HG03039 (cell line): ENCODE measurements at regions not wholly inside any gene's neighbourhood (a gene's known extent, or its start where the extent isn't known, plus 50 kb on each side); places are given as distances from the start of the nearest gene placed in this dataset.
"Not testable (repeated sequence)": the region's sequence is repeated elsewhere in the genome, so short reads cannot be mapped to it uniquely, and the experiment has no call there.

Experiments used
- ATAC-seq: cut with Tn5 transposase; IDR thresholded peaks from one replicate; pipeline ENCODE4 v1.9.1; 2021; ENCODE audit warnings: mild to moderate bottlenecking, moderate library complexity; ENCODE audit not compliant: unreplicated experiment

GRCh38 chr2:12628541-12628940, 88.2 kb upstream of the TRIB2 start:
- ATAC-seq: not testable (repeated sequence)

GRCh38 chr2:12636837-12637581, 79.7 kb upstream of the TRIB2 start:
- ATAC-seq: no peak

- ATAC-seq: no peak
Measured at GRCh38 chr2:12637754-12638153, 79.0 kb upstream of the TRIB2 start.

GRCh38 chr2:12641441-12641840, 75.3 kb upstream of the TRIB2 start:
- no peak for ATAC-seq

GRCh38 chr2:12642332-12642731, 74.4 kb upstream of the TRIB2 start:
- no peak for ATAC-seq

GRCh38 chr2:12642859-12643258, 73.9 kb upstream of the TRIB2 start:
- ATAC-seq: no peak

- no peak for ATAC-seq
Measured at GRCh38 chr2:12649602-12650400, 66.9 kb upstream of the TRIB2 start.

GRCh38 chr2:12651641-12652040, 65.1 kb upstream of the TRIB2 start:
- ATAC-seq: no peak

GRCh38 chr2:12652723-12653122, 64.0 kb upstream of the TRIB2 start:
- ATAC-seq: no peak

- no peak for ATAC-seq
Measured at GRCh38 chr2:12657560-12657959, 59.2 kb upstream of the TRIB2 start.

- no peak for ATAC-seq
Measured at GRCh38 chr2:12658310-12658945, 58.3 kb upstream of the TRIB2 start.

GRCh38 chr2:12661489-12661888, 55.2 kb upstream of the TRIB2 start:
- ATAC-seq: no peak

- no peak for ATAC-seq
Measured at GRCh38 chr2:12663306-12664037, 53.3 kb upstream of the TRIB2 start.

- ATAC-seq: no peak
Measured at GRCh38 chr2:12665334-12665733, 51.4 kb upstream of the TRIB2 start.

- no peak for ATAC-seq
Measured at GRCh38 chr2:12666445-12666844, 50.3 kb upstream of the TRIB2 start.
